ENCODE measurements at regions not wholly inside any gene's neighbourhood (a gene's known extent, or its start where the extent isn't known, plus 50 kb on each side); places are given as distances from the start of the nearest gene placed in this dataset.

DNA sequence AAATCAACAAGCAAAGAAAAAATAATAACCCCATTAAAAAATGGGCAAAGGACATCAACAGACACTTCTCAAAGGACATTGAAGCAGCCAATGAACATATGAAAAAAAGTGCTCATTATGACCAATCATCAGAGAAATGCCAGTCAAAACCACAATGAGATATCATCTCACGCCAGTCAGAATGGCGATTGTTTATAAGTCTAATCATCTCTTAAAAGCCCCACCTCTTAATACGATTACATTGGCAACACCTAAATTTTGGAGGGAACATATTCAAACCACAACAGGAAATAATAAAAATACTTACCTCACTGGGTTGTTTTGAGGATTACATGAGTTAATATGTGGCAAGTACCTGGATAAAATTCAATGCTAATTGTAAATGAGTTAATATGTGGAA, 57.1 kb upstream of the PLPPR4 start:
- TF ChIP-seq CTCF (IDR thresholded peaks at IDR 0.05): no peak
- ATAC-seq (ENCODE audit: low FRiP score) (no peak), DNase-seq (ENCODE audit: low spot score) (no peak)
